ENCODE measurements at regions not wholly inside any gene's neighbourhood (a gene's known extent, or its start where the extent isn't known, plus 50 kb on each side); places are given as distances from the start of the nearest gene placed in this dataset.

DNA sequence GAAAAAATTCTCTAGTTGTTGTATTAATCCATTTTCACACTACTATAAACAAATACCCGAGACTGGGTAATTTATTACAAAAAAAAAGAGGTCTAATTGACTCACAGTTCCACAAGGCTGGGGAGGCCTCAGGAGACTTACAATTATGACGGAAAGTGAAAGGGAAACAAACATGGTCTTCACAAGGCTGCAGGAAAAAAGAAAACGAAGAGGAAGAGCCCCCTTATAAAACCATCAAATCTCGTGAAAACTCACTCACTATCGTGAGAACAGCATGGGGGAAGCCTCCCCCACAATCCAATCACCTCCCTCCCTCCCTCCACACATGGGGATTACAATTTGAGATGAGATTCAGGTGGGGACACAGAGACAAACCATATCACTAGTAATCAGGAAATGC is 61.7 kb upstream of the SPTBN1 start:
- Histone ChIP-seq H3K36me3 (no peaks in the 10 kb centered on the region), H3K27ac (no peak overlapping the region), H3K27me3 (no peaks in the 10 kb centered on the region), H3K9me3 (no peaks in the 10 kb centered on the region), H3K4me1 (no peaks in the 10 kb centered on the region), H3K4me3 (no peak overlapping the region)
- TF ChIP-seq CTCF (IDR thresholded peaks at IDR 0.05): no peak
- DNase-seq: no peak

DNA sequence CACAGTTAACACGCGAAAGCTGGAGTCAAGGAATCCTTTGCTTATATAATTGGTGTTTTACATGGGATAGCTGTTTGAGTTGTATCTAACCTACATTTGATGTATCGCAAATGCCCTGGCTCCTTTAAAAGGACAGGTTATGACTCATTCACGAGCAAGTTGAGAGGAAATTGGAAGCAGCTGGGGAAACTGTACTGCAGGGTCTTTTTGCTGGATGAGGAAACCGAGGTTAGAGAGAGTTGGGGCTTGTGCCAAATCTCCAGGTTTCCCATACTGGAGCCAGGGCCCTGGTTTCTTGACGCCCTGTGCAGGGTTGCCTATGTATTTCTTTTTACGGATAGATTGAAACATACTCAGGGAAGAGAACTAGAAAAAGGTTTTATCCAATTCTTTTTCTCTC is 60.0 kb upstream of the SPTBN1 start:
- H3K4me1 ChIP-seq: no peaks in the 10 kb centered on the region
- no peaks in the 10 kb centered on the region for H3K27me3 ChIP-seq
- DNase-seq: no peak
- no peaks in the 10 kb centered on the region for H3K9me3 ChIP-seq
- H3K27ac ChIP-seq: no peak overlapping the region
- H3K4me3 ChIP-seq: no peak overlapping the region
- no peak for TF ChIP-seq POLR2A (IDR thresholded peaks at IDR 0.05)
- TF ChIP-seq CTCF (IDR thresholded peaks at IDR 0.05): no peak
- no peaks in the 10 kb centered on the region for H3K36me3 ChIP-seq

GRCh38 chr2:54396798-54397197 is 59.3 kb upstream of the SPTBN1 start:
- no peaks in the 10 kb centered on the region for H3K27me3 ChIP-seq
- DNase-seq: no peak
- H3K36me3 ChIP-seq: no peaks in the 10 kb centered on the region
- no peaks in the 10 kb centered on the region for H3K9me3 ChIP-seq
- H3K27ac ChIP-seq: no peak overlapping the region
- H3K4me3 ChIP-seq: no peak overlapping the region
- no peaks in the 10 kb centered on the region for H3K4me1 ChIP-seq
- TF ChIP-seq CTCF (IDR thresholded peaks at IDR 0.05) (no peak), POLR2A (IDR thresholded peaks at IDR 0.05) (no peak)

DNA sequence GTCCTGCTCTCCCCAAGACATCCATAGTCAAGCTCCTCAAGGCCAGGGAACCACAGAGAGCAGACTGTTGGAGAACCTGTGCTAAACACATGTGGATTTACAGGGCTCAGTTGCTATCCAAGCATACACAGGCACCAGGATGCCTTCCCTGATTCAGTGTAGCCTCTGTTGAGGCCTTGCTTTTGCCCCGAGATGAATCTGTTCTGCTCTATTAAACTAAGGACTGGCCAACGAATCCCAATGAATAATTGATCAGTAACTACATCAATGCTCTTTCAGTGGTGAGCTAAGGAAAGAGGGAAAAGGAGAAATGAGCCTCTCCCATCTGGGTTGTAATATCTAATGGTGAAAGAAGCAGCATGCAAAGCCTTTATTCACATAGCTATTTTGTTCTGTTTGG is 58.7 kb upstream of the SPTBN1 start:
- no peaks in the 10 kb centered on the region for H3K9me3 ChIP-seq
- H3K4me3 ChIP-seq: no peak overlapping the region
- no peaks in the 10 kb centered on the region for H3K27me3 ChIP-seq
- no peak for TF ChIP-seq CTCF (IDR thresholded peaks at IDR 0.05)
- TF ChIP-seq POLR2A (IDR thresholded peaks at IDR 0.05): no peak
- DNase-seq: no peak
- H3K27ac ChIP-seq: no peak overlapping the region
- H3K4me1 ChIP-seq: no peaks in the 10 kb centered on the region
- no peaks in the 10 kb centered on the region for H3K36me3 ChIP-seq

- no peak for DNase-seq
- H3K9me3 ChIP-seq: no peaks in the 10 kb centered on the region
- no peaks in the 10 kb centered on the region for H3K4me1 ChIP-seq
- TF ChIP-seq CTCF (IDR thresholded peaks at IDR 0.05): no peak
- no peak for TF ChIP-seq POLR2A (IDR thresholded peaks at IDR 0.05)
- H3K36me3 ChIP-seq: no peaks in the 10 kb centered on the region
- no peak overlapping the region for H3K4me3 ChIP-seq
- H3K27ac ChIP-seq: peak overlapping the region in 3 of 4 donors; percentile 6 to 65 (median 15)
- H3K27me3 ChIP-seq: no peaks in the 10 kb centered on the region
Observed at GRCh38 chr2:54401554-54401953, 54.6 kb upstream of the SPTBN1 start.

DNA sequence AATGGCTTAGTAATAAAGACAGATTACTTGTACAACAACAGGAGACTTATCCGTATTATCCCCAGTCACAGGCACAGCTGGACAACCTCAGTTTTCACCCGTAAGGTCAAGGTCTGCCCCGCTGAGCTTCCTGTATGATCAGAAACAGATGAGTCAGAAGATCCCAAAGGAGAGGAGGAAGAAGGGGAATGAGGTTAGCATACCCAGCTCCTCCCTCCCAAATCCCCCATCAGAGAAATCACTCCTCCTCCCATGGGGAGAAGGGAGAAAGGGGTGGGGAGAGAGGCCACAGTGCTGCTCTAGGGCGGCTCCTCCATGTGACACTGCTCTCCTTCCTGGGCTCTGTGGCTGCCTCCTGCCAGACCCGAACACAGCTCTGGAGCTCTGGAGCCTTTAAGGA is 53.8 kb upstream of the SPTBN1 start:
- H3K27ac ChIP-seq: peak overlapping the region in 3 of 4 donors; percentile 6 to 65 (median 15)
- H3K9me3 ChIP-seq: no peaks in the 10 kb centered on the region
- H3K4me1 ChIP-seq: no peaks in the 10 kb centered on the region
- H3K27me3 ChIP-seq: no peaks in the 10 kb centered on the region
- H3K36me3 ChIP-seq: no peaks in the 10 kb centered on the region
- TF ChIP-seq CTCF (IDR thresholded peaks at IDR 0.05) (no peak), POLR2A (IDR thresholded peaks at IDR 0.05) (no peak)
- no peak overlapping the region for H3K4me3 ChIP-seq
- peak in 1 of 3 donors; percentile 51 for DNase-seq
